HG02943 (cell line): ENCODE measurements at regions not wholly inside any gene's neighbourhood (a gene's known extent, or its start where the extent isn't known, plus 50 kb on each side); places are given as distances from the start of the nearest gene placed in this dataset.

ENCODE experiments used
- ATAC-seq: cut with Tn5 transposase; IDR thresholded peaks from one replicate; pipeline ENCODE4 v1.9.1; 2021; ENCODE audit warnings: mild to moderate bottlenecking, low read depth, moderate library complexity; ENCODE audit not compliant: unreplicated experiment

- no peak for ATAC-seq
These were observed 143.8 kb upstream of the SLC1A4 start for GRCh38 chr2:64845273-64845905.

GRCh38 chr2:64846177-64846576, 143.0 kb upstream of the SLC1A4 start:
- ATAC-seq: no peak

- ATAC-seq: no peak
These were observed 141.3 kb upstream of the SLC1A4 start for GRCh38 chr2:64847930-64848329.

GRCh38 chr2:64848363-64848762, 140.8 kb upstream of the SLC1A4 start:
- ATAC-seq: no peak

- no peak for ATAC-seq
These were observed 140.3 kb upstream of the SLC1A4 start for GRCh38 chr2:64848945-64849344.

- no peak for ATAC-seq
These were observed 138.6 kb upstream of the SLC1A4 start for GRCh38 chr2:64850642-64851041.

- ATAC-seq: no peak
These were observed 136.4 kb upstream of the SLC1A4 start for GRCh38 chr2:64852771-64853241.

GRCh38 chr2:64853306-64853705, 135.9 kb upstream of the SLC1A4 start:
- no peak for ATAC-seq

- no peak for ATAC-seq
These were observed 135.3 kb upstream of the SLC1A4 start for GRCh38 chr2:64853894-64854293.

- no peak for ATAC-seq
These were observed 134.4 kb upstream of the SLC1A4 start for GRCh38 chr2:64854773-64855237.

- no peak for ATAC-seq
These were observed 131.4 kb upstream of the SLC1A4 start for GRCh38 chr2:64857581-64858471.

- no peak for ATAC-seq
These were observed 130.5 kb upstream of the SLC1A4 start for GRCh38 chr2:64858541-64859311.

- ATAC-seq: no peak
These were observed 129.6 kb upstream of the SLC1A4 start for GRCh38 chr2:64859312-64860212.

- ATAC-seq: peak; percentile 47
These were observed 128.8 kb upstream of the SLC1A4 start for GRCh38 chr2:64860276-64860885.

- ATAC-seq: no peak
These were observed 128.3 kb upstream of the SLC1A4 start for GRCh38 chr2:64860936-64861335.

- ATAC-seq: no peak
These were observed 127.5 kb upstream of the SLC1A4 start for GRCh38 chr2:64861452-64862397.

- ATAC-seq: no peak
These were observed 126.6 kb upstream of the SLC1A4 start for GRCh38 chr2:64862623-64863022.

GRCh38 chr2:64863097-64863820, 125.9 kb upstream of the SLC1A4 start:
- ATAC-seq: no peak
